ENCODE measurements at regions not wholly inside any gene's neighbourhood (a gene's known extent, or its start where the extent isn't known, plus 50 kb on each side); places are given as distances from the start of the nearest gene placed in this dataset.

DNA sequence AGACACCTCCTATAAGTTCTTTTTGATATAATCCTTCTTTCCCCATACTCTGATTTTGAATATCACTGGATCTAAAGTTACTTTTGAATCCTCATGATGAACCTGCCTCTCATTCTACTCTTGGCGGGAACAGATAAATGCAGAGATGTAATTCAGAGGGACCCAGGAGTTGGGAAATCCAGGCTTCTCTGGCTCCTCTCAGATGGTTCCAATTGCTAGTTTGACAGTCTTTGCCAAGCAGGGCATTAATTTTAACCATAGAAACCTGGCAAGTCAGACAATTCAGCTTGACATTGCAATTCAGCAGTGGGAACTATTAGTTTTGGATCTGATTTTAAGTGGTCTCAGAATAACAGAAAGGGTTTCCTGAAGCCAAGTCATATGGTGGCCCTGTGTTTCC, 67.3 kb upstream of the KLF12 start:
- no peak overlapping the region for H3K4me3 ChIP-seq (IDR thresholded peaks at IDR 0.05; ENCODE audit: insufficient read depth, low read depth, low read length)
- no peak for TF ChIP-seq CTCF (conservative IDR thresholded peaks at IDR 0.05; ENCODE audit: low read depth, low read length)
- H3K27ac ChIP-seq = no peak overlapping the region
- H2AFZ ChIP-seq (ENCODE audit: low read depth) = no peak overlapping the region
- H3K36me3 ChIP-seq (ENCODE audit: insufficient read depth) = no peaks in the 10 kb centered on the region
- H4K20me1 ChIP-seq (ENCODE audit: insufficient read depth) = no peaks in the 10 kb centered on the region
- no peaks in the 10 kb centered on the region for H3K27me3 ChIP-seq (ENCODE audit: insufficient read depth, low read depth)
- H3K4me1 ChIP-seq (ENCODE audit: low read depth, poor library complexity, severe bottlenecking) = no peaks in the 10 kb centered on the region
- no peaks in the 10 kb centered on the region for H3K79me2 ChIP-seq (ENCODE audit: insufficient read depth, low read depth)
- H3K9ac ChIP-seq = no peak overlapping the region
- H3K4me2 ChIP-seq = no peak overlapping the region

- H3K27ac ChIP-seq = no peak overlapping the region
- H3K79me2 ChIP-seq (ENCODE audit: insufficient read depth, low read depth) = no peaks in the 10 kb centered on the region
- H3K27me3 ChIP-seq (ENCODE audit: insufficient read depth, low read depth) = no peaks in the 10 kb centered on the region
- H3K4me3 ChIP-seq (IDR thresholded peaks at IDR 0.05; ENCODE audit: insufficient read depth, low read depth, low read length) = no peak overlapping the region
- no peak for TF ChIP-seq CTCF (conservative IDR thresholded peaks at IDR 0.05; ENCODE audit: low read depth, low read length)
- H3K4me1 ChIP-seq (ENCODE audit: low read depth, poor library complexity, severe bottlenecking) = no peaks in the 10 kb centered on the region
- no peak overlapping the region for H2AFZ ChIP-seq (ENCODE audit: low read depth)
- no peaks in the 10 kb centered on the region for H4K20me1 ChIP-seq (ENCODE audit: insufficient read depth)
- H3K4me2 ChIP-seq = no peak overlapping the region
- no peaks in the 10 kb centered on the region for H3K36me3 ChIP-seq (ENCODE audit: insufficient read depth)
- H3K9ac ChIP-seq = no peak overlapping the region
Observed at GRCh38 chr13:74200081-74200480, 65.9 kb upstream of the KLF12 start.

DNA sequence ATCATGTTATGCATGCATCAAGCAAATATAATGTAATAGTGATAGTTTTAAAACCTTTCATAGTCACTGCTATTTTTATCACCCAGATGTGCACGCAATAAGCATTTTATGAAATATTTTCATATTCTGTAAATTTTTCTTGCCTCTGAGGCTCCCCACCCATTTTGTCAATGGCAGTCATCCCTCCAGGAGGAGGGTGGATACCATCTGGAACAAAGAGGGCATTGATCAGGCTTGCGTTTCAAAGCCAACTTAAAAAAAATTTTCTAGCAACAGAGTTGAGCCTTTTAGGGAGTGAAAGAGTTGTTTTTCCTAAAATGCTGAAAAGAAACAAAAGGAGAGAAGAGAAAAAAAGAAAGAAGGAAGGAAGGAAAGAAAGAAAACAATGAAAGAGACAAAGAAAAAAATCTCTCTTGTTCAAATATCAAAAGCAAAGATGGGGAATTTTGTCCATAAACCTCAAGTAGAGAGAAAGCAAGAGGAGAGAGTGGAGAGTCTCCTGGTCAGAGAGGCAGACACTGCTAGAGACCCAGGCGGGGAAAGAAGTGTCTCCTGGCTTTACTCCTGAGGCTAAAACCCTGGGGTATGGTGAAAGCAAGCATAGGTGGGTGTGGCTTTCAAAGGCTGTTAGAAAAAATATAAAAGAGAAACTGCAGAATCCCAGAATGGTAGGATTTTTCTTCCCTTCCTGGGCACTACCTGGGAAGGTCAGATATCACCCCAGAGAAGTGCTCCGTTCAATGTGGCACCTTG, 63.6 kb upstream of the KLF12 start:
- no peaks in the 10 kb centered on the region for H3K36me3 ChIP-seq (ENCODE audit: insufficient read depth)
- no peak overlapping the region for H3K9ac ChIP-seq
- no peaks in the 10 kb centered on the region for H3K79me2 ChIP-seq (ENCODE audit: insufficient read depth, low read depth)
- TF ChIP-seq CTCF (conservative IDR thresholded peaks at IDR 0.05; ENCODE audit: low read depth, low read length) = no peak
- no peaks in the 10 kb centered on the region for H4K20me1 ChIP-seq (ENCODE audit: insufficient read depth)
- no peaks in the 10 kb centered on the region for H3K27me3 ChIP-seq (ENCODE audit: insufficient read depth, low read depth)
- H2AFZ ChIP-seq (ENCODE audit: low read depth) = no peak overlapping the region
- H3K4me2 ChIP-seq = no peak overlapping the region
- H3K27ac ChIP-seq = no peak overlapping the region
- H3K4me1 ChIP-seq (ENCODE audit: low read depth, poor library complexity, severe bottlenecking) = no peaks in the 10 kb centered on the region
- no peak overlapping the region for H3K4me3 ChIP-seq (IDR thresholded peaks at IDR 0.05; ENCODE audit: insufficient read depth, low read depth, low read length)

- no peaks in the 10 kb centered on the region for H3K79me2 ChIP-seq (ENCODE audit: insufficient read depth, low read depth)
- no peak overlapping the region for H2AFZ ChIP-seq (ENCODE audit: low read depth)
- H3K4me2 ChIP-seq = no peak overlapping the region
- no peak overlapping the region for H3K27ac ChIP-seq
- TF ChIP-seq CTCF (conservative IDR thresholded peaks at IDR 0.05; ENCODE audit: low read depth, low read length) = no peak
- no peak overlapping the region for H3K4me3 ChIP-seq (IDR thresholded peaks at IDR 0.05; ENCODE audit: insufficient read depth, low read depth, low read length)
- H4K20me1 ChIP-seq (ENCODE audit: insufficient read depth) = no peaks in the 10 kb centered on the region
- H3K27me3 ChIP-seq (ENCODE audit: insufficient read depth, low read depth) = no peaks in the 10 kb centered on the region
- no peaks in the 10 kb centered on the region for H3K4me1 ChIP-seq (ENCODE audit: low read depth, poor library complexity, severe bottlenecking)
- H3K36me3 ChIP-seq (ENCODE audit: insufficient read depth) = no peaks in the 10 kb centered on the region
- H3K9ac ChIP-seq = no peak overlapping the region
Observed at GRCh38 chr13:74194846-74195245, 60.6 kb upstream of the KLF12 start.

All from KMS-11 (cell line).